GM23338 (cell line): ENCODE measurements at regions not wholly inside any gene's neighbourhood (a gene's known extent, or its start where the extent isn't known, plus 50 kb on each side); places are given as distances from the start of the nearest gene placed in this dataset.

Experiments used
- ATAC-seq: fragments of 200-7000 bp; cut with Tn5 transposase; 3 replicates; pipeline ENCODE4 v1.9.1; 2020
- DNase-seq: peaks from one replicate; pipeline ENCODE4 v3.0.0-alpha.2; 2015; ENCODE audit warnings: low spot score
- H2AFZ ChIP-seq: fragments of 200-600 bp; sonication (generic); 2 replicates; pipeline ENCODE4 v1.8.0; 2016; ENCODE audit warnings: antibody characterized with exemption, mild to moderate bottlenecking, moderate library complexity
- H3F3A ChIP-seq: fragments of 200-600 bp; sonication (generic); replicated peaks from 2 replicates; pipeline ENCODE4 v1.8.0; 2017; ENCODE audit warnings: antibody characterized with exemption, mixed run types, low read depth
- H3K27ac ChIP-seq: fragments of 200-600 bp; sonication (generic); 2 replicates; pipeline ENCODE4 v1.6.1; 2016; ENCODE audit warnings: low read depth
- H3K27me3 ChIP-seq: fragments of 200-600 bp; sonication (generic); 2 replicates; pipeline ENCODE4 v1.8.0; 2016; ENCODE audit warnings: mild to moderate bottlenecking, mixed run types, moderate library complexity; ENCODE audit not compliant: insufficient read depth
- H3K36me3 ChIP-seq: fragments of 200-600 bp; sonication (generic); 2 replicates; pipeline ENCODE4 v1.8.0; 2016; ENCODE audit warnings: mild to moderate bottlenecking; ENCODE audit not compliant: insufficient read depth
- H3K4me1 ChIP-seq: fragments of 200-600 bp; sonication (generic); 2 replicates; pipeline ENCODE4 v1.8.0; 2016; ENCODE audit warnings: mild to moderate bottlenecking, moderate library complexity; ENCODE audit not compliant: insufficient read depth
- H3K4me2 ChIP-seq: fragments of 200-600 bp; sonication (generic); 2 replicates; pipeline ENCODE4 v1.7.1; 2017; ENCODE audit warnings: mixed run types
- H3K4me3 ChIP-seq: fragments of 200-600 bp; sonication (generic); 2 replicates; pipeline ENCODE4 v1.6.1; 2016; ENCODE audit warnings: mixed run types
- H3K79me2 ChIP-seq: fragments of 200-600 bp; sonication (generic); replicated peaks from 2 replicates; pipeline ENCODE4 v1.8.0; 2017; ENCODE audit warnings: mild to moderate bottlenecking; ENCODE audit not compliant: insufficient read depth
- H3K9me2 ChIP-seq: fragments of 200-600 bp; sonication (generic); 2 replicates; pipeline ENCODE4 v1.8.0; 2017; ENCODE audit not compliant: insufficient read depth
- H4K20me1 ChIP-seq: fragments of 200-600 bp; sonication (generic); replicated peaks from 2 replicates; pipeline ENCODE4 v1.8.0; 2017; ENCODE audit warnings: mild to moderate bottlenecking; ENCODE audit not compliant: insufficient read depth
- H3K27ac Mint-ChIP-seq: 2 replicates; pipeline ENCODE4 v1.8.0; 2020; ENCODE audit warnings: inconsistent platforms, mild to moderate bottlenecking, moderate library complexity, mixed read lengths
- H3K27me3 Mint-ChIP-seq: 3 replicates; pipeline ENCODE4 v1.8.0; 2022; ENCODE audit warnings: low read depth, mild to moderate bottlenecking, moderate library complexity, mixed read lengths, inconsistent platforms; ENCODE audit not compliant: insufficient read depth, poor library complexity
- H3K36me3 Mint-ChIP-seq: 3 replicates; pipeline ENCODE4 v1.8.0; 2021; ENCODE audit warnings: low read depth, mild to moderate bottlenecking, inconsistent platforms, moderate library complexity, mixed read lengths
- H3K4me1 Mint-ChIP-seq: 3 replicates; pipeline ENCODE4 v1.8.0; 2020; ENCODE audit warnings: mild to moderate bottlenecking, inconsistent platforms, mixed read lengths
- H3K4me3 Mint-ChIP-seq: 3 replicates; pipeline ENCODE4 v1.8.0; 2021; ENCODE audit warnings: moderate library complexity, mild to moderate bottlenecking, inconsistent platforms, mixed read lengths
- H3K9me3 Mint-ChIP-seq: 3 replicates; pipeline ENCODE4 v1.8.0; 2020; ENCODE audit warnings: moderate library complexity, mild to moderate bottlenecking, inconsistent platforms, mixed read lengths
- CREB1 ChIP-seq: fragments of 250-450 bp; sonication (Bioruptor Pico); IDR thresholded peaks from 2 replicates; pipeline ENCODE4 v1.5.0; 2020; ENCODE audit warnings: low read depth, mild to moderate bottlenecking, moderate library complexity
- ETS1 ChIP-seq: IDR thresholded peaks from 2 replicates; pipeline ENCODE4 v1.6.1; 2016; ENCODE audit warnings: antibody characterized with exemption
- EZH2phosphoT487 ChIP-seq: fragments of 200-600 bp; sonication (generic); IDR thresholded peaks from one replicate; pipeline ENCODE4 v1.8.1; 2018; ENCODE audit warnings: antibody characterized with exemption; ENCODE audit not compliant: unreplicated experiment
- JUNB ChIP-seq: IDR thresholded peaks from one replicate; pipeline ENCODE4 v1.6.1; 2016; ENCODE audit warnings: antibody characterized with exemption; ENCODE audit not compliant: unreplicated experiment
- NANOG ChIP-seq: IDR thresholded peaks from 2 replicates; pipeline ENCODE4 v1.6.1; 2016; ENCODE audit warnings: antibody characterized with exemption, borderline replicate concordance
- POLR2AphosphoS5 ChIP-seq: IDR thresholded peaks from 2 replicates; pipeline ENCODE4 v1.6.1; 2016; ENCODE audit warnings: antibody characterized with exemption, low read depth
- STAT1 ChIP-seq: IDR thresholded peaks from one replicate; pipeline ENCODE4 v1.6.1; 2016; ENCODE audit warnings: antibody characterized with exemption; ENCODE audit not compliant: unreplicated experiment
- ZNF114 ChIP-seq: fragments of 250-450 bp; sonication (Bioruptor Pico); IDR thresholded peaks from 2 replicates; pipeline ENCODE4 v1.5.0; 2020; ENCODE audit warnings: mild to moderate bottlenecking, moderate library complexity
- ZNF331 ChIP-seq: fragments of 250-450 bp; sonication (Bioruptor Pico); IDR thresholded peaks from 2 replicates; pipeline ENCODE4 v1.5.0; 2020; ENCODE audit warnings: low read depth, mild to moderate bottlenecking, moderate library complexity
- TF ChIP-seq, protein P1 (sequence below), 2 experiments: fragments of 200-600 bp in 1 of 2; sonication (generic) in 1 of 2; conservative IDR thresholded peaks; 2 replicates each; pipeline versions ENCODE4 v1.5.1 to v1.6.1; 2016 to 2017; ENCODE audit warnings: antibody characterized with exemption in 2 of 2, low read depth in 2 of 2, mild to moderate bottlenecking in 2 of 2, moderate library complexity in 1 of 2

DNA sequence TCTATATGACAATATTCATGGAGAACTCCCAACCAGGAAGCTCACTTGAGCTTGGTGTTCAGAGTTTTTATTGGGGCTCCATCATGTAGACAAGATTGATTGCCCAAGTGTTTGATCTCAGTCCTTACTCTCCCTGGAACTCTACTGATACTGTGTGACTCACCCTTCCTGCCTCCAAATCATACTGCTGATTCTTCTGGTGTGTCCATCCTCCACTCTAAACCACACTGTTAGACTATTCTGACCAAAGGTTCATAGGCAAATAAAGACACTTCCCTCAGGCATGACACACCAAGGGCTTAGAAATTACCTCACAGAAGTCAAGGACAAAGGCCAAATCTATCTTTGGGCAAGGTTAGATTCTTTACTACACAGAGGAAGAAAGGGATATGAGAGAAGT, 107.9 kb upstream of the CDH20 start:
- Histone ChIP-seq H3K36me3 (no peaks in the 10 kb centered on the region), H3K4me1 (no peaks in the 10 kb centered on the region), H3K27me3 (no peaks in the 10 kb centered on the region), H3F3A (no peaks in the 10 kb centered on the region), H4K20me1 (no peaks in the 10 kb centered on the region), H3K4me3 (no peak overlapping the region), H3K9me2 (no peaks in the 10 kb centered on the region), H2AFZ (no peak overlapping the region), H3K27ac (no peak overlapping the region), H3K79me2 (no peaks in the 10 kb centered on the region), H3K4me2 (no peak overlapping the region)
- Mint-ChIP-seq H3K4me1 (no peaks in the 10 kb centered on the region), H3K27me3 (no peaks in the 10 kb centered on the region), H3K27ac (no peak overlapping the region), H3K36me3 (peaks cover 7% of the 10 kb centered on the region; the same call in 1 of the 3 replicates), H3K4me3 (no peak overlapping the region), H3K9me3 (peaks cover 8% of the 10 kb centered on the region; the same call in 2 of the 3 replicates)
- TF ChIP-seq, protein P1, sequence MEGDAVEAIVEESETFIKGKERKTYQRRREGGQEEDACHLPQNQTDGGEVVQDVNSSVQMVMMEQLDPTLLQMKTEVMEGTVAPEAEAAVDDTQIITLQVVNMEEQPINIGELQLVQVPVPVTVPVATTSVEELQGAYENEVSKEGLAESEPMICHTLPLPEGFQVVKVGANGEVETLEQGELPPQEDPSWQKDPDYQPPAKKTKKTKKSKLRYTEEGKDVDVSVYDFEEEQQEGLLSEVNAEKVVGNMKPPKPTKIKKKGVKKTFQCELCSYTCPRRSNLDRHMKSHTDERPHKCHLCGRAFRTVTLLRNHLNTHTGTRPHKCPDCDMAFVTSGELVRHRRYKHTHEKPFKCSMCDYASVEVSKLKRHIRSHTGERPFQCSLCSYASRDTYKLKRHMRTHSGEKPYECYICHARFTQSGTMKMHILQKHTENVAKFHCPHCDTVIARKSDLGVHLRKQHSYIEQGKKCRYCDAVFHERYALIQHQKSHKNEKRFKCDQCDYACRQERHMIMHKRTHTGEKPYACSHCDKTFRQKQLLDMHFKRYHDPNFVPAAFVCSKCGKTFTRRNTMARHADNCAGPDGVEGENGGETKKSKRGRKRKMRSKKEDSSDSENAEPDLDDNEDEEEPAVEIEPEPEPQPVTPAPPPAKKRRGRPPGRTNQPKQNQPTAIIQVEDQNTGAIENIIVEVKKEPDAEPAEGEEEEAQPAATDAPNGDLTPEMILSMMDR (conservative IDR thresholded peaks at IDR 0.05; ENCODE audit: low read depth in 2 of 2): no peak
- TF ChIP-seq STAT1 (no peak), ETS1 (no peak), POLR2AphosphoS5 (no peak), JUNB (no peak), ZNF331 (no peak), NANOG (no peak), ZNF114 (CRISPR knock-in tag) (no peak)
- DNase-seq (no peak), ATAC-seq (no peak)

DNA sequence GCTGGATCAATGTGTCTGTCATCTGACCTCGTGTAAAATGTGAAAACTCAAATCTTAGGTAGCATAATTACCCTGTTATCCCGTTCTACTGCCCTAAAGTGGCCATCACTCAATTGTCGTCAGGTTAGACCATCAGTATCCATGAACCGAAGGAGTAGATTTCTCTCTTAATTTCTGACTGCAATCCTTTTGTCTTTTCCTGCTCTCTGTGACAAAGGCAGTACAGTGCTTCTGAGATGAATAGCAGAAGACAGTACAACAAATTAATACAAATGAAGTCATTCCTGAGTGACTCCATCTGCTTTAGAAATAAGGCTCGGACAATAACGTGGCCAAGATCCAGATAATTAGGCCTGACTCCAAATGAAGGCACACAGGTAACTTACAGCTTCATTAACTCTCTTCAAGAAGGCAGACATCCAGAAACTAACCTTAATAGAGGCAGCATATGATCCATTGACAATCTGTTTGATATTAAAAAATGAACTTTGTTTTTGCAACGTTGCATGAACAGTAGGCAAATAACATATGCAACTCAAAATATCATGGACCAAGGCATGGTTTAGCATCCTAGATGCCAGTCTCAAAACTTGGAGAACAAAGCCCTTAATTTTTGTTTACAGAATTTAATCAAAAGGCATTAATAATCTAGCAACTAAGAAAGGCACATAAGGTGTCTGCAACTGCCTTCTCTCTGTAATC, 96.7 kb upstream of the CDH20 start:
- Mint-ChIP-seq H3K4me3 (no peak overlapping the region), H3K27ac (no peak overlapping the region), H3K4me1 (no peaks in the 10 kb centered on the region), H3K36me3 (peaks cover 3% of the 10 kb centered on the region; the same call in 1 of the 3 replicates), H3K27me3 (no peaks in the 10 kb centered on the region), H3K9me3 (peaks cover 4% of the 10 kb centered on the region; the same call in 1 of the 3 replicates)
- Histone ChIP-seq H3K27ac (no peak overlapping the region), H3K79me2 (no peaks in the 10 kb centered on the region), H3K4me1 (no peaks in the 10 kb centered on the region), H3K9me2 (peaks cover 8% of the 10 kb centered on the region; the same call in 1 of the 2 replicates), H3F3A (no peaks in the 10 kb centered on the region), H4K20me1 (no peaks in the 10 kb centered on the region), H3K4me3 (no peak overlapping the region), H2AFZ (no peak overlapping the region), H3K36me3 (0 out of 2 replicates have a peak, but pooled peaks cover 3% of the 10 kb centered on the region), H3K4me2 (no peak overlapping the region), H3K27me3 (no peaks in the 10 kb centered on the region)
- no peak for ATAC-seq
- no peak for DNase-seq
- no peak for TF ChIP-seq CREB1 (CRISPR knock-in tag)
- TF ChIP-seq ETS1: no peak
- TF ChIP-seq EZH2phosphoT487: no peak
- TF ChIP-seq ZNF331: no peak
- TF ChIP-seq, protein P1 (conservative IDR thresholded peaks at IDR 0.05; ENCODE audit: low read depth in 2 of 2): no peak
- TF ChIP-seq ZNF114 (CRISPR knock-in tag): no peak
- no peak for TF ChIP-seq NANOG
